Limb (tissue), 2 donors: ENCODE measurements at regions not wholly inside any gene's neighbourhood (a gene's known extent, or its start where the extent isn't known, plus 50 kb on each side); places are given as distances from the start of the nearest gene placed in this dataset.
"Not testable (repeated sequence)": the region's sequence is repeated elsewhere in the genome, so short reads cannot be mapped to it uniquely, and the experiment has no call there.

Experiments
- DNase-seq, 2 donors: peaks; one replicate each; pipeline ENCODE4 v3.0.0-alpha.2; 2016; ENCODE audit errors: extremely low spot score in 2 of 2

GRCh38 chr10:130927157-130927556 is 384.4 kb downstream of the TCERG1L start:
- no peak for DNase-seq

GRCh38 chr10:130928306-130928705 is 383.2 kb downstream of the TCERG1L start:
- DNase-seq: no peak

- DNase-seq: no peak
These were observed 381.8 kb downstream of the TCERG1L start for GRCh38 chr10:130929422-130930325.

- DNase-seq: no peak
These were observed 380.7 kb downstream of the TCERG1L start for GRCh38 chr10:130930821-130931220.

- no peak for DNase-seq
These were observed 380.3 kb downstream of the TCERG1L start for GRCh38 chr10:130931256-130931655.

DNA sequence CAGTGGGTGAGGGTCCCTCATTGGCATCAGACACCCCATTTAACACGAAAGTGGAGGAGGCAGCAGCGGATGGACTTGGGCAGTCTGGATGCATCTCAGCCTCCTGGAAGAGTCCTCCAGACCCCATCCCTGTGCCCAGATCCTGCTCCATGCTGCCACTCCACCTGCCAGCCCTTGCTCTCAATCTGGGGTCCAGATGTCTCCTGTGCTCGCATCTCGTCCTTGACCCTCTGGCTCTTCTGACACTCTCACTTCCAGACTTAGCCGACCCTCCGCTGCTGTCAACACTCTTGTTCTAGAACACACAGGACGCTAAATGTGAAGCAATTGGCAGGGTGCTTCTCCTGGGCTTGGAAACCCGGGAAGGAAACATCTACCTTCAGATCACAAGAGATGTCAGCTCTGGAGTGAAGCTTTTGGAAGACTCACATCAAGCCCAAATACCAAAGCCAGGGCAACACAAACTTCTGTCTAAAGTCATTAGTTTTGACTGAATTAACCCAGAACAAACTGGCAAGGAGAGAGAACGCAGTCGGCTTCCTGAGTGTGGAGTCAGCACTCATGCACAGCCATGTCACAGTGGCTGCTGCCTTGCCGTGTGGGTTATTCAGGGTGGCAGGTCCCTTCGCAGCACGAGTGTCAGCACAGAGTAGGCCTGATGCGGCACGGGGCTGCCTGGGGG is 379.1 kb downstream of the TCERG1L start:
- no peak for DNase-seq

GRCh38 chr10:130933008-130933390 is 378.5 kb downstream of the TCERG1L start:
- DNase-seq: no peak

DNA sequence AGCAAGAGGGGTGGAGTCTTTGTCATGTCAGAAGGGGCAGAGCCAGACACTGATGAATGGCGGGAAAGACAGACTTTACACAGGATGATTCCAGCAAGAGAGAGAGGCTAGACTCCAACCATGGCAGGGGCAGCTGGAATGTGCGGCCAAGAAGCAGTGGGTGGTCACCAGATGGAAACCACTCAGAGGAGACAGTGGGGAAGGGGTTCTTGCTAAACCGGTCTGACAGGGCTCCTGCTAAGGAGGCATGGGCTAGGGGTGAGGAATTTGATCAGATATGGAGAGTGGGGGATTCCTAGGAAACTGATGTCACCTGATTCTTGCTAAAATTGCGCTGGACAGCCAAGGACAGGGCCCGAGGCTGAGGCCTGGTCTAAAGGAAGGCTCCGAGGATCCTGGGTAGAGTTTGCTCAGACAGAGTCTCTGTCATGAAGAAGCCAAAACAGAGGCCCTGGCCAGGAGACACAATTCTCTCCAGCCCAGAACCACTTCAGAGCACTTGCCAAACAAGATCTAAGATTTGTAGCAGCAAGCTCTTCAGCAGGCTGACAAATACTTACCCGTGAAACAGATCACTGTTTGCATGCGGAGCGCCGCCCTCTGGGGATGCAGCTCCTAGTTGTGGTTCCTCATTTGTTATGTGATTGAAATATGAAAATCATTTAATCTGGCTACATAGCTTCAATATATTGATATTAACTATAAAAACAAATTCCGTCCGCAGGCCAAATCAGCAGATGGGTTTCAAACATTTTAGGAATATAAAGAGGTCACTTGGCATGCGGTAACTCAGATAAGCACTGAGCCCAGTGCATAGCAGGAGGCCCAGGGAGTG is 377.0 kb downstream of the TCERG1L start:
- no peak for DNase-seq

GRCh38 chr10:130935128-130935439 is 376.4 kb downstream of the TCERG1L start:
- peak in 1 of 2 donors; percentile 21 for DNase-seq

DNA sequence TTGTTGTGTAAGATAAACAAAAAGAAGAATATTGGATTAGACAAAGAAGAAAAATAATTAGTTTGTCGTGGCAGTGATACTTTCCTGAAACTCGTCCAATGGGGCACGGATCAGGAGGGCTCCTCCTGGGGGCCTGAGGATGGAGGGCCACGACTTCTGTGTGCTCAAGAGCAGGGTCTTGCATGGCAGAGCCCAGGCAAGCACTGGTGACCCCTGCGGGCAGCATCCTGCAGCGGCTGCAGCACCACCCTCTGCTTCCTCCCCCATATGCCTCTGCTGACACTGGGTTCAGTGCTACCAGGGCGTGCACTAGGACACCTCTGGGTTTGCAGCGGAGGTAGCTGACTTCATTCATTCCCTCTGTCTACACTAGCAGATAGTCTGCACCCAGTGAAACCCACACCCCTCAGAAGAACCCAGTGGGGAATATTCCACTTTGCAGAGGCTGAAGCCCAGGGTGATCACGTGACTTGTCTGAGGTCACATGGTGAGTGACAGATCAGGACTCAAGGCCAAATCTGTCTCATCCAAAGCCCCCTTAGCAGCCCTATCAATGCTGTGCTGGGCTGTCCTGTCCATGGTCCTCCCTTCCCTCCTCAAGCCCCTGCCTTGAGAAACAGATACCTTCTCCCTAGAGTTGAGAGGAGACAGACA is 375.5 kb downstream of the TCERG1L start:
- no peak for DNase-seq

DNA sequence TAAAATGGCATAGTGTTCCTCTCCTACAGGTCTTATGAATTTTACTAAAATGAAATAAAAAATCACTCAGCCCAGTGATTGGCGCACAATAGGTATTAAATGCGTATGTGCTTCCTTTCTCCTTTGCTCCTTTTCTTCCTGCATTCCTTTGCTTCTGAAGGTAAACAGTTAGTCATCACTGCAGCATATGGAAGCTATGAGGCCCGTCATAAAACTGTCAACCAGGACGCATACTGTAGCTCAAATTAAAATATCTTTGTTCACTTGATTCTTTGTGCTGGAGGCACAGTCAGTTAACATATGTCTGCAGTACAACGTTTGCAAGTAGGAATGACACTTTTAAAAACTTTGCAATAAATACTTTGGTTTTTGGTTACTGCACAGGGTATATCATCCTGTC is 374.7 kb downstream of the TCERG1L start:
- no peak for DNase-seq

DNA sequence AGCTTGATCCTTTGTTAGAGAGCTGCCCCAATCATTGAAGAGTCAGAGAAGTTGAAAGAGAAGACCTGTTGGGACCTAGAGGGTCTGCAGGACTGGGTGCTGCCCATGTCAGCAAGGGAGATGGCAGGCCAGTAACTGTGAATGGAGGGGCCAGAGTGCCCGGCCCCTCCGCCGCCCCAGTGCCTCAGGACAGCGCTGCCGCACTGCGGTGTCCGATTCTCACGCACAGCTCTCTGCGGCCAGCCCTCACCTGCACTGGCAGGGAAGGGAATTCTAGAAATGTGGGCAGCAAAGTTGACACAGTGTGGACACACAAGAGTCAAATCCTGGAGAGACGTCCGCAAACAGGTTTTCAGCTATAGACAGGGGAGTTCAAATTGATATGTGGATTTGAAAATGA is 373.5 kb downstream of the TCERG1L start:
- no peak for DNase-seq

DNA sequence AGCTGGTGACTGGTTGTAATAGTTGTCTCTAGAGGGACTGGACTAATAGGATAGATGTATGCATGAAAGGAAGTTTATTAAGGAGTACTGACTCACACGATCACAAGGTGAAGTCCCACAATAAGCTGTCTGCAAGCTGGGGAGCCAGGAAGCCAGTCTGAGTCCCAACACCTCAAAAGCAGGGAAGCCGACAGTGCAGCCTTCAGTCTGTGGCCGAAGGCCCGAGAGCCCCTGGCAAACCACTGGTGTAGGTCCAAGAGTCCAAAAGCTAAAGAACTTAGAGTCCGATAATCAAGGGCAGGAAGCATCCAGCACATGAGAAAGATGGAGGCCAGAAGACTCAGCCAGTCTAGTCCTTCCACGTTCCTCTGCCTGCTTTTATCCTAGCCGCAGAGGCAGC is 372.6 kb downstream of the TCERG1L start:
- DNase-seq: not testable (repeated sequence)

- no peak for DNase-seq
These were observed 369.6 kb downstream of the TCERG1L start for GRCh38 chr10:130941886-130942285.

GRCh38 chr10:130952086-130952485 is 359.4 kb downstream of the TCERG1L start:
- no peak for DNase-seq

- DNase-seq: no peak
These were observed 357.1 kb downstream of the TCERG1L start for GRCh38 chr10:130954326-130954905.

GRCh38 chr10:130956251-130956650 is 355.3 kb downstream of the TCERG1L start:
- no peak for DNase-seq

DNA sequence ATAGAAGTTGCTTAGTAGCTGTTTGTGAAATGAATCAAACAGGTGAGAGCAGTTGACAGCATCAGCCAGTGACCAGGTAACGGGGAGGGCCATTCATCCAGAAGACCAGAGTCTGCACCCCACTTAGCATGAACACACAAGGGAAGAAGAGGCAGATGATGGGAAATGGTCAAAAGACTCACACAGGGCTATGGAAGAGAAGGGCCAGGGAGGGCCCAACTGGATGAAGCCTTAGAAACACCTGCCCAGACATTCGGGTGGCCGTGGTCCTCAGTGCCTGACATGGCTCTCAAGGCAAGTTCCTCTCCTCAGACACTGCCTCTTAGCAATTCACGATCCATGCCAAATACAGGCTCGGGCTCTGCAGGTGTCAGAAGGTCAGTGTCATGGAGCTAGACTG is 354.1 kb downstream of the TCERG1L start:
- DNase-seq: no peak

GRCh38 chr10:130958003-130958402 is 353.5 kb downstream of the TCERG1L start:
- DNase-seq: no peak

- DNase-seq: no peak
These were observed 352.4 kb downstream of the TCERG1L start for GRCh38 chr10:130958981-130959751.
